Nephron (organoid): ENCODE measurements at regions not wholly inside any gene's neighbourhood (a gene's known extent, or its start where the extent isn't known, plus 50 kb on each side); places are given as distances from the start of the nearest gene placed in this dataset.
A peak's percentile ranks its signal among the peaks of the same experiment; 100 is the strongest.
"Not testable (repeated sequence)": the region's sequence is repeated elsewhere in the genome, so short reads cannot be mapped to it uniquely, and the experiment has no call there.

Source experiments
- H3K27ac Mint-ChIP-seq, 3 experiments: 2 replicates each; pipeline ENCODE4 v1.8.0; 2020; ENCODE audit warnings: mixed read lengths in 3 of 3, mild to moderate bottlenecking in 2 of 3, moderate library complexity in 1 of 3
- H3K27me3 Mint-ChIP-seq: 2 replicates; pipeline ENCODE4 v1.8.0; 2021; ENCODE audit warnings: low read depth, mild to moderate bottlenecking, moderate library complexity, mixed read lengths
- H3K36me3 Mint-ChIP-seq: 2 replicates; pipeline ENCODE4 v1.8.0; 2020; ENCODE audit warnings: low read depth, mixed read lengths
- H3K4me1 Mint-ChIP-seq: 2 replicates; pipeline ENCODE4 v1.8.0; 2020; ENCODE audit warnings: mixed read lengths
- H3K4me3 Mint-ChIP-seq, 3 experiments: 2 replicates each; pipeline ENCODE4 v1.8.0; 2020; ENCODE audit warnings: mild to moderate bottlenecking in 3 of 3, mixed read lengths in 3 of 3, moderate library complexity in 2 of 3
- H3K9me3 Mint-ChIP-seq: 2 replicates; pipeline ENCODE4 v1.8.0; 2020; ENCODE audit warnings: mixed read lengths
- CTCF ChIP-seq, 3 experiments: fragments of 200-600 bp; sonication (generic); IDR thresholded peaks; one replicate each; pipeline ENCODE4 v1.5.0; 2021; ENCODE audit warnings: antibody characterized with exemption in 3 of 3; ENCODE audit not compliant: unreplicated experiment in 3 of 3

- Mint-ChIP-seq H3K27ac (no peak overlapping the region), H3K4me3 (no peak overlapping the region), H3K36me3 (no peaks in the 10 kb centered on the region), H3K27me3 (no peaks in the 10 kb centered on the region), H3K9me3 (peaks cover 7% of the 10 kb centered on the region), H3K4me1 (no peaks in the 10 kb centered on the region)
- TF ChIP-seq CTCF (IDR thresholded peaks at IDR 0.05; ENCODE audit: unreplicated experiment in 3 of 3) = no peak
Measured at GRCh38 chr4:137892134-137892533, 350.0 kb downstream of the SLC7A11 start.

GRCh38 chr4:137890812-137891211 lies 351.3 kb downstream of the SLC7A11 start:
- no peak for TF ChIP-seq CTCF (IDR thresholded peaks at IDR 0.05; ENCODE audit: unreplicated experiment in 3 of 3)
- Mint-ChIP-seq H3K36me3 (no peaks in the 10 kb centered on the region), H3K4me3 (no peak overlapping the region), H3K9me3 (peaks cover 7% of the 10 kb centered on the region), H3K27me3 (no peaks in the 10 kb centered on the region), H3K4me1 (no peaks in the 10 kb centered on the region), H3K27ac (no peak overlapping the region)

- no peak overlapping the region for H3K4me3 Mint-ChIP-seq
- H3K9me3 Mint-ChIP-seq = peaks cover 5% of the 10 kb centered on the region
- no peak overlapping the region for H3K27ac Mint-ChIP-seq
- no peaks in the 10 kb centered on the region for H3K27me3 Mint-ChIP-seq
- no peaks in the 10 kb centered on the region for H3K4me1 Mint-ChIP-seq
- H3K36me3 Mint-ChIP-seq = no peaks in the 10 kb centered on the region
- no peak for TF ChIP-seq CTCF (IDR thresholded peaks at IDR 0.05; ENCODE audit: unreplicated experiment in 3 of 3)
Measured at GRCh38 chr4:137881641-137882040, 349.3 kb upstream of the PCDH18 start.

GRCh38 chr4:137868067-137868466 lies 335.8 kb upstream of the PCDH18 start:
- not testable (repeated sequence) for H3K9me3 Mint-ChIP-seq, H3K27ac Mint-ChIP-seq, H3K27me3 Mint-ChIP-seq, H3K36me3 Mint-ChIP-seq, H3K4me3 Mint-ChIP-seq, H3K4me1 Mint-ChIP-seq

GRCh38 chr4:137866671-137867070 lies 334.4 kb upstream of the PCDH18 start:
- H3K36me3 Mint-ChIP-seq = no peaks in the 10 kb centered on the region
- H3K4me3 Mint-ChIP-seq = no peak overlapping the region
- H3K9me3 Mint-ChIP-seq = peaks cover 2% of the 10 kb centered on the region
- H3K27ac Mint-ChIP-seq = peak overlapping the region; percentile 53 to 62 (median 56)
- H3K27me3 Mint-ChIP-seq = no peaks in the 10 kb centered on the region
- TF ChIP-seq CTCF (IDR thresholded peaks at IDR 0.05; ENCODE audit: unreplicated experiment in 3 of 3) = no peak
- no peaks in the 10 kb centered on the region for H3K4me1 Mint-ChIP-seq

- Mint-ChIP-seq H3K27me3 (no peaks in the 10 kb centered on the region), H3K27ac (no peak overlapping the region), H3K36me3 (no peaks in the 10 kb centered on the region), H3K9me3 (no peaks in the 10 kb centered on the region), H3K4me1 (no peaks in the 10 kb centered on the region), H3K4me3 (no peak overlapping the region)
- TF ChIP-seq CTCF (IDR thresholded peaks at IDR 0.05; ENCODE audit: unreplicated experiment in 3 of 3) = peak; percentile 42 to 66 (median 50)
Measured at GRCh38 chr4:137861682-137862081, 329.4 kb upstream of the PCDH18 start.
